ENCODE measurements at regions not wholly inside any gene's neighbourhood (a gene's known extent, or its start where the extent isn't known, plus 50 kb on each side); places are given as distances from the start of the nearest gene placed in this dataset.
A peak's percentile ranks its signal among the peaks of the same experiment; 100 is the strongest.

GRCh38 chr15:38068626-38069391 lies 134.4 kb downstream of the TMCO5A start:
- Histone ChIP-seq H3K27ac (ENCODE audit: low read length) (no peak overlapping the region), H3K4me1 (ENCODE audit: control insufficient read depth, low read depth, low read length) (peaks cover 32% of the 10 kb centered on the region), H3K9ac (ENCODE audit: low read length) (no peak overlapping the region), H3K4me3 (ENCODE audit: low read length) (no peak overlapping the region), H3K9me3 (ENCODE audit: control insufficient read depth, low read depth, low read length) (no peaks in the 10 kb centered on the region), H3K36me3 (ENCODE audit: control insufficient read depth, low read depth, low read length) (no peaks in the 10 kb centered on the region), H3K27me3 (ENCODE audit: control insufficient read depth, insufficient read depth, low read length) (peaks cover 37% of the 10 kb centered on the region)

GRCh38 chr15:38069511-38070011 lies 135.1 kb downstream of the TMCO5A start:
- peaks cover 44% of the 10 kb centered on the region for H3K27me3 ChIP-seq (ENCODE audit: control insufficient read depth, insufficient read depth, low read length)
- H3K4me3 ChIP-seq (ENCODE audit: low read length) = no peak overlapping the region
- peaks cover 38% of the 10 kb centered on the region for H3K4me1 ChIP-seq (ENCODE audit: control insufficient read depth, low read depth, low read length)
- no peaks in the 10 kb centered on the region for H3K36me3 ChIP-seq (ENCODE audit: control insufficient read depth, low read depth, low read length)
- H3K9me3 ChIP-seq (ENCODE audit: control insufficient read depth, low read depth, low read length) = no peaks in the 10 kb centered on the region
- no peak overlapping the region for H3K27ac ChIP-seq (ENCODE audit: low read length)
- H3K9ac ChIP-seq (ENCODE audit: low read length) = no peak overlapping the region

- H3K9ac ChIP-seq (ENCODE audit: low read length) = no peak overlapping the region
- no peak overlapping the region for H3K27ac ChIP-seq (ENCODE audit: low read length)
Observed at GRCh38 chr15:38070778-38071177, 136.3 kb downstream of the TMCO5A start.

GRCh38 chr15:38071211-38071972 lies 137.0 kb downstream of the TMCO5A start:
- Histone ChIP-seq H3K4me3 (ENCODE audit: low read length) (no peak overlapping the region), H3K4me1 (ENCODE audit: control insufficient read depth, low read depth, low read length) (peaks cover 41% of the 10 kb centered on the region), H3K27me3 (ENCODE audit: control insufficient read depth, insufficient read depth, low read length) (peaks cover 61% of the 10 kb centered on the region), H3K9ac (ENCODE audit: low read length) (no peak overlapping the region), H3K27ac (ENCODE audit: low read length) (no peak overlapping the region), H3K9me3 (ENCODE audit: control insufficient read depth, low read depth, low read length) (no peaks in the 10 kb centered on the region), H3K36me3 (ENCODE audit: control insufficient read depth, low read depth, low read length) (no peaks in the 10 kb centered on the region)

More at GRCh38 chr15:38070778-38071177, 136.3 kb downstream of the TMCO5A start:
- H3K9me3 ChIP-seq (ENCODE audit: control insufficient read depth, low read depth, low read length) = no peaks in the 10 kb centered on the region
- H3K4me1 ChIP-seq (ENCODE audit: control insufficient read depth, low read depth, low read length) = peaks cover 38% of the 10 kb centered on the region
- H3K4me3 ChIP-seq (ENCODE audit: low read length) = no peak overlapping the region
- no peaks in the 10 kb centered on the region for H3K36me3 ChIP-seq (ENCODE audit: control insufficient read depth, low read depth, low read length)
- peaks cover 56% of the 10 kb centered on the region for H3K27me3 ChIP-seq (ENCODE audit: control insufficient read depth, insufficient read depth, low read length)

GRCh38 chr15:38072007-38072347 lies 137.5 kb downstream of the TMCO5A start:
- Histone ChIP-seq H3K27ac (ENCODE audit: low read length) (no peak overlapping the region), H3K36me3 (ENCODE audit: control insufficient read depth, low read depth, low read length) (no peaks in the 10 kb centered on the region), H3K9ac (ENCODE audit: low read length) (peak overlapping the region; percentile 88), H3K27me3 (ENCODE audit: control insufficient read depth, insufficient read depth, low read length) (peaks cover 61% of the 10 kb centered on the region), H3K4me1 (ENCODE audit: control insufficient read depth, low read depth, low read length) (peaks cover 47% of the 10 kb centered on the region), H3K4me3 (ENCODE audit: low read length) (peak overlapping the region; percentile 76), H3K9me3 (ENCODE audit: control insufficient read depth, low read depth, low read length) (no peaks in the 10 kb centered on the region)

- Histone ChIP-seq H3K4me3 (ENCODE audit: low read length) (peak overlapping the region; percentile 76), H3K9me3 (ENCODE audit: control insufficient read depth, low read depth, low read length) (no peaks in the 10 kb centered on the region), H3K4me1 (ENCODE audit: control insufficient read depth, low read depth, low read length) (peaks cover 52% of the 10 kb centered on the region), H3K27me3 (ENCODE audit: control insufficient read depth, insufficient read depth, low read length) (peaks cover 61% of the 10 kb centered on the region), H3K36me3 (ENCODE audit: control insufficient read depth, low read depth, low read length) (no peaks in the 10 kb centered on the region), H3K9ac (ENCODE audit: low read length) (peak overlapping the region; percentile 88), H3K27ac (ENCODE audit: low read length) (peak overlapping the region; percentile 61)
Observed at GRCh38 chr15:38072348-38073177, 138.1 kb downstream of the TMCO5A start.

GRCh38 chr15:38073178-38073946 lies 138.9 kb downstream of the TMCO5A start:
- H3K9ac ChIP-seq (ENCODE audit: low read length) = peak overlapping the region; percentile 88
- peaks cover 54% of the 10 kb centered on the region for H3K4me1 ChIP-seq (ENCODE audit: control insufficient read depth, low read depth, low read length)
- no peaks in the 10 kb centered on the region for H3K36me3 ChIP-seq (ENCODE audit: control insufficient read depth, low read depth, low read length)
- H3K9me3 ChIP-seq (ENCODE audit: control insufficient read depth, low read depth, low read length) = no peaks in the 10 kb centered on the region
- peak overlapping the region; percentile 76 for H3K4me3 ChIP-seq (ENCODE audit: low read length)
- peak overlapping the region; percentile 61 for H3K27ac ChIP-seq (ENCODE audit: low read length)
- peaks cover 61% of the 10 kb centered on the region for H3K27me3 ChIP-seq (ENCODE audit: control insufficient read depth, insufficient read depth, low read length)

GRCh38 chr15:38074029-38074428 lies 139.6 kb downstream of the TMCO5A start:
- no peaks in the 10 kb centered on the region for H3K9me3 ChIP-seq (ENCODE audit: control insufficient read depth, low read depth, low read length)
- no peak overlapping the region for H3K27ac ChIP-seq (ENCODE audit: low read length)
- peak overlapping the region; percentile 88 for H3K9ac ChIP-seq (ENCODE audit: low read length)
- peak overlapping the region; percentile 76 for H3K4me3 ChIP-seq (ENCODE audit: low read length)
- peaks cover 59% of the 10 kb centered on the region for H3K27me3 ChIP-seq (ENCODE audit: control insufficient read depth, insufficient read depth, low read length)
- no peaks in the 10 kb centered on the region for H3K36me3 ChIP-seq (ENCODE audit: control insufficient read depth, low read depth, low read length)
- H3K4me1 ChIP-seq (ENCODE audit: control insufficient read depth, low read depth, low read length) = peaks cover 48% of the 10 kb centered on the region

GRCh38 chr15:38075466-38075865 lies 141.0 kb downstream of the TMCO5A start:
- Histone ChIP-seq H3K4me3 (ENCODE audit: low read length) (no peak overlapping the region), H3K9ac (ENCODE audit: low read length) (no peak overlapping the region), H3K4me1 (ENCODE audit: control insufficient read depth, low read depth, low read length) (peaks cover 39% of the 10 kb centered on the region), H3K27me3 (ENCODE audit: control insufficient read depth, insufficient read depth, low read length) (peaks cover 45% of the 10 kb centered on the region), H3K9me3 (ENCODE audit: control insufficient read depth, low read depth, low read length) (no peaks in the 10 kb centered on the region), H3K36me3 (ENCODE audit: control insufficient read depth, low read depth, low read length) (no peaks in the 10 kb centered on the region), H3K27ac (ENCODE audit: low read length) (no peak overlapping the region)

- peaks cover 32% of the 10 kb centered on the region for H3K27me3 ChIP-seq (ENCODE audit: control insufficient read depth, insufficient read depth, low read length)
- no peaks in the 10 kb centered on the region for H3K36me3 ChIP-seq (ENCODE audit: control insufficient read depth, low read depth, low read length)
- no peak overlapping the region for H3K27ac ChIP-seq (ENCODE audit: low read length)
- H3K4me1 ChIP-seq (ENCODE audit: control insufficient read depth, low read depth, low read length) = peaks cover 36% of the 10 kb centered on the region
- no peak overlapping the region for H3K9ac ChIP-seq (ENCODE audit: low read length)
- H3K9me3 ChIP-seq (ENCODE audit: control insufficient read depth, low read depth, low read length) = no peaks in the 10 kb centered on the region
- no peak overlapping the region for H3K4me3 ChIP-seq (ENCODE audit: low read length)
Observed at GRCh38 chr15:38076786-38077185, 142.3 kb downstream of the TMCO5A start.
